ENCODE measurements at regions not wholly inside any gene's neighbourhood (a gene's known extent, or its start where the extent isn't known, plus 50 kb on each side); places are given as distances from the start of the nearest gene placed in this dataset.

DNA sequence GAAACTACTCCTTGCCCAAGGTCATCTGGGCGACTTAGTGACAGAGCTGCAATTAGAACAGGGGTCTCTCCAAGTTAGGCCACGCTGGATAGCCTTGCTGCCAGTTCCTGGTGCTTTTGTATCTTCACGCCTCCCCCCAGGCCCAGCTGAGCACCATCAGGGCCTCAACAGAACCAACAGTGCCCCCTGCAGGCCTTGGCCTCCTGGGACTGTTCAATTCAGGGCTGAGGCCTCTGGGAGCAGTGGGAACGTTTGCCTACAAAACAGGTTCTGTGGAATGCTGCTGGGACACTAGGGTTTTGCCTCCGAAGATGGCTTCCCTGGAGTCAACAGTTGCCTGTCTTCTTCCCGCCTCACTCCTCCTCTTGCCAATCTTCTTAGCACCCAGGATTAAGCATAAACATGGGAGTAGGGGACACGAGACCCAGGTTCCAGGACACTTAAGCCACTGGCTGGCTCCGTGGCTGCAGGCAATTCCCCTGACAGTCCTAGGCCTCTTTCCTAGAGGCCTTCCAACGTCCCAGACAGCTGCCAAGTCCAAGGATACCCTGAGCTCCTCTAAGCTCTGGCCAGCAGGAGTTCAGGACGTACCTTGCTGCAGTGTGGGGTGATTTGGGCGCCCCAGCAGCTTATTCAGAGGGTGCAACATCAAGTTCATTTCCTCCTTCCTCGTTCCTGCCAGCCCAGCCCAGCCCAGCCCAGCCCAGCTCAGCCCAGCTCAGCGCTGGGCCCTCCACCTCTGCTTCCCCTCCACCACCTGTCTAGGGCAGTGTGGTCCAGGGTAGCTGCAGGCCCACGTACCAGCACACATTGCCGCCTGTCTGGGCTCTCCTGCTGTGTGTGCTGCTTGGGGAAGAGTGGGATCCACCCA is 246.6 kb upstream of the RPL38 start (continued):
- TF ChIP-seq EGR1 (IDR thresholded peaks at IDR 0.05; ENCODE audit: borderline replicate concordance, low read depth, low read length) (no peak), CEBPB (IDR thresholded peaks at IDR 0.05; ENCODE audit: low read depth, low read length) (no peak), YY1 (IDR thresholded peaks at IDR 0.05; ENCODE audit: low read depth, low read length) (peak; percentile 70; the same call in 1 of the 2 replicates), KDM5A (IDR thresholded peaks at IDR 0.05; ENCODE audit: low read length) (no peak), CREB1 (IDR thresholded peaks at IDR 0.05) (no peak), TAF7 (optimal IDR thresholded peaks at IDR 0.05; ENCODE audit: borderline replicate concordance, low read depth, low read length) (no peak), SIRT6 (IDR thresholded peaks at IDR 0.05; ENCODE audit: low read length) (no peak), HDAC6 (IDR thresholded peaks at IDR 0.05; ENCODE audit: low read depth, low read length) (no peak), KDM1A (IDR thresholded peaks at IDR 0.05; ENCODE audit: borderline replicate concordance, low read length) (no peak), TEAD4 (IDR thresholded peaks at IDR 0.05; ENCODE audit: low read depth, low read length) (peak; percentile 80), BACH1 (IDR thresholded peaks at IDR 0.05; ENCODE audit: low read length) (no peak), CTBP2 (IDR thresholded peaks at IDR 0.05; ENCODE audit: borderline replicate concordance, insufficient read depth, insufficient read length, low read length) (no peak), JUND (IDR thresholded peaks at IDR 0.05; ENCODE audit: low read length) (no peak)
- TF ChIP-seq, protein P1, sequence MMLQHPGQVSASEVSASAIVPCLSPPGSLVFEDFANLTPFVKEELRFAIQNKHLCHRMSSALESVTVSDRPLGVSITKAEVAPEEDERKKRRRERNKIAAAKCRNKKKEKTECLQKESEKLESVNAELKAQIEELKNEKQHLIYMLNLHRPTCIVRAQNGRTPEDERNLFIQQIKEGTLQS (IDR thresholded peaks at IDR 0.05; ENCODE audit: insufficient read depth, low read depth, low read length) = no peak
- TF ChIP-seq, protein P2, sequence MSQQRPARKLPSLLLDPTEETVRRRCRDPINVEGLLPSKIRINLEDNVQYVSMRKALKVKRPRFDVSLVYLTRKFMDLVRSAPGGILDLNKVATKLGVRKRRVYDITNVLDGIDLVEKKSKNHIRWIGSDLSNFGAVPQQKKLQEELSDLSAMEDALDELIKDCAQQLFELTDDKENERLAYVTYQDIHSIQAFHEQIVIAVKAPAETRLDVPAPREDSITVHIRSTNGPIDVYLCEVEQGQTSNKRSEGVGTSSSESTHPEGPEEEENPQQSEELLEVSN (IDR thresholded peaks at IDR 0.05) = 0 out of 2 replicates have a peak, but pooled peaks have one; percentile 17
